Transverse colon (tissue), 4 donors: ENCODE measurements at regions not wholly inside any gene's neighbourhood (a gene's known extent, or its start where the extent isn't known, plus 50 kb on each side); places are given as distances from the start of the nearest gene placed in this dataset.

Experiments
- DNase-seq: peaks from one replicate; pipeline ENCODE4 v3.0.0-alpha.2; 2019
- H3K27ac ChIP-seq, 4 donors: fragments of 200-600 bp; sonication (generic); 2 replicates each; pipeline ENCODE4 v1.5.1; 2016 to 2018; ENCODE audit warnings: inconsistent platforms in 4 of 4
- H3K27me3 ChIP-seq: fragments of 200-600 bp; sonication (generic); 2 replicates; pipeline ENCODE4 v1.5.1; 2017; ENCODE audit warnings: inconsistent platforms
- H3K36me3 ChIP-seq, 4 donors: fragments of 200-600 bp; sonication (generic); 2 replicates each; pipeline ENCODE4 v1.5.1; 2017 to 2019; ENCODE audit warnings: inconsistent platforms in 4 of 4
- H3K4me1 ChIP-seq, 4 donors: fragments of 200-600 bp; sonication (generic); 2 replicates each; pipeline ENCODE4 v1.5.1; 2017 to 2020; ENCODE audit warnings: inconsistent platforms in 4 of 4
- H3K4me3 ChIP-seq, 4 donors: fragments of 200-600 bp; sonication (generic); 1 replicate in 1 of 4; 2 replicates in 3 of 4; pipeline versions ENCODE4 v1.5.1 to v1.6.1; 2017 to 2019; ENCODE audit warnings: inconsistent platforms in 4 of 4
- H3K9me3 ChIP-seq, 2 donors: fragments of 200-600 bp; sonication (generic); 2 replicates each; pipeline ENCODE4 v1.5.1; 2017 to 2019; ENCODE audit warnings: inconsistent platforms in 2 of 2
- EP300 ChIP-seq: sonication (generic); formaldehyde crosslinking; IDR thresholded peaks from one replicate; pipeline ENCODE4 v1.6.1; 2017; ENCODE audit warnings: antibody characterized with exemption, low read depth
- POLR2A ChIP-seq: fragments of 450-650 bp; IDR thresholded peaks from one replicate; pipeline ENCODE4 v1.6.1; 2016; ENCODE audit warnings: antibody characterized with exemption, mild to moderate bottlenecking, moderate library complexity
- POLR2AphosphoS5 ChIP-seq, 3 donors: sonication (generic); formaldehyde crosslinking; IDR thresholded peaks; one replicate each; pipeline ENCODE4 v1.6.1; 2016; ENCODE audit warnings: antibody characterized with exemption in 3 of 3
- WGBS, 2 donors: methylation state at CpG; one replicate each; pipeline ENCODE4 v1.1.5; 2018; ENCODE audit warnings: low coverage in 1 of 2; 5-methylcytosine and 5-hydroxymethylcytosine counted together
- in situ Hi-C, 4 donors: fragments of 200-750 bp; cut with MboI; loops; one replicate each; pipeline versions ENCODE4 v1.15.0 to v1.15.1; 2017; ENCODE audit warnings: low sequenced_read_pairs in 3 of 4, low pct_ligation_motif_present in 1 of 4, low pct_unique_long_range_greater_than_20kb in 1 of 4
- intact Hi-C: fragments of 100-400 bp; cut with DNase I; formaldehyde crosslinking; loops from one replicate; pipeline ENCODE4 v1.15.1; 2023; ENCODE audit warnings: low total_unique reads
- TF ChIP-seq, protein P1 (sequence below), 5 experiments: fragments of 200-600 bp in 3 of 5; fragments of 450-650 bp in 2 of 5; sonication (generic) in 3 of 5; IDR thresholded peaks; 1 replicate in 2 of 5; 2 replicates in 3 of 5; pipeline ENCODE4 v1.5.1; 2016 to 2017; ENCODE audit warnings: antibody characterized with exemption in 5 of 5, inconsistent platforms in 3 of 5, mild to moderate bottlenecking in 2 of 5, moderate library complexity in 1 of 5

DNA sequence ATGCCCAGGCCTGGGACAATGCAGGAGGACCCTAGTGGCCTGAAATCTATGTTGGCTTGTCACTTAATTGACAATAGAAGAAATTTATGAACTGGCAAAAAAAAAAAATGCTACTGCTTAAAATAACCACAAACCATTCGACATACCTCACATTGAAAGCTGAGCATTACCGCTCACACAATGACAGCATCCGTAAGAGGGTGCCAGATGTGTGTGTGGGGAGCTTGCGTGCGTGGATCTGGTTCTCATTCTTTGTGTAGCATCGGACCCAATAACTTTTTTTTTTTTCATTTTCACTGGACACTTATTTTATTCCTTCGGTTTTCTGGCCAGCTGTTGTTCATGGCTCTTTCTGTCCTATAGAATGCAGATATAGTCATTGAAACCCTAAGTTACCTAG, 216.7 kb downstream of the VRK1 start:
- Histone ChIP-seq H3K4me1 (no peaks in the 10 kb centered on the region), H3K9me3 (no peaks in the 10 kb centered on the region), H3K27ac (no peak overlapping the region), H3K27me3 (no peaks in the 10 kb centered on the region), H3K4me3 (no peak overlapping the region), H3K36me3 (no peaks in the 10 kb centered on the region)
- TF ChIP-seq EP300 (no peak), POLR2A (no peak), POLR2AphosphoS5 (IDR thresholded peaks at IDR 0.05) (no peak)
- TF ChIP-seq, protein P1, sequence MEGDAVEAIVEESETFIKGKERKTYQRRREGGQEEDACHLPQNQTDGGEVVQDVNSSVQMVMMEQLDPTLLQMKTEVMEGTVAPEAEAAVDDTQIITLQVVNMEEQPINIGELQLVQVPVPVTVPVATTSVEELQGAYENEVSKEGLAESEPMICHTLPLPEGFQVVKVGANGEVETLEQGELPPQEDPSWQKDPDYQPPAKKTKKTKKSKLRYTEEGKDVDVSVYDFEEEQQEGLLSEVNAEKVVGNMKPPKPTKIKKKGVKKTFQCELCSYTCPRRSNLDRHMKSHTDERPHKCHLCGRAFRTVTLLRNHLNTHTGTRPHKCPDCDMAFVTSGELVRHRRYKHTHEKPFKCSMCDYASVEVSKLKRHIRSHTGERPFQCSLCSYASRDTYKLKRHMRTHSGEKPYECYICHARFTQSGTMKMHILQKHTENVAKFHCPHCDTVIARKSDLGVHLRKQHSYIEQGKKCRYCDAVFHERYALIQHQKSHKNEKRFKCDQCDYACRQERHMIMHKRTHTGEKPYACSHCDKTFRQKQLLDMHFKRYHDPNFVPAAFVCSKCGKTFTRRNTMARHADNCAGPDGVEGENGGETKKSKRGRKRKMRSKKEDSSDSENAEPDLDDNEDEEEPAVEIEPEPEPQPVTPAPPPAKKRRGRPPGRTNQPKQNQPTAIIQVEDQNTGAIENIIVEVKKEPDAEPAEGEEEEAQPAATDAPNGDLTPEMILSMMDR (IDR thresholded peaks at IDR 0.05) = no peak
- intact Hi-C loops (no loop called here), in situ Hi-C loops (no loop called here)
- DNase-seq = no peak
- 75 to 80% methylated on average over 5 to 7 of the region's 7 CpGs for WGBS, 2 donors

GRCh38 chr14:97021001-97021400, 223.8 kb downstream of the VRK1 start:
- no peak overlapping the region for H3K27ac ChIP-seq
- no peaks in the 10 kb centered on the region for H3K36me3 ChIP-seq
- no peak for DNase-seq
- H3K4me1 ChIP-seq = no peaks in the 10 kb centered on the region
- intact Hi-C loops = no loop called here
- 62% methylated on average over 4 of the region's 4 CpGs; no CpG with 5 or more reads in 1 of the 2 donors for WGBS, 2 donors
- peaks cover 9% of the 10 kb centered on the region for H3K27me3 ChIP-seq
- in situ Hi-C loops = no loop called here
- H3K4me3 ChIP-seq = no peak overlapping the region
- TF ChIP-seq POLR2A (no peak), EP300 (no peak), POLR2AphosphoS5 (IDR thresholded peaks at IDR 0.05) (no peak)
- TF ChIP-seq, protein P1 (IDR thresholded peaks at IDR 0.05) = no peak
- H3K9me3 ChIP-seq = no peaks in the 10 kb centered on the region

DNA sequence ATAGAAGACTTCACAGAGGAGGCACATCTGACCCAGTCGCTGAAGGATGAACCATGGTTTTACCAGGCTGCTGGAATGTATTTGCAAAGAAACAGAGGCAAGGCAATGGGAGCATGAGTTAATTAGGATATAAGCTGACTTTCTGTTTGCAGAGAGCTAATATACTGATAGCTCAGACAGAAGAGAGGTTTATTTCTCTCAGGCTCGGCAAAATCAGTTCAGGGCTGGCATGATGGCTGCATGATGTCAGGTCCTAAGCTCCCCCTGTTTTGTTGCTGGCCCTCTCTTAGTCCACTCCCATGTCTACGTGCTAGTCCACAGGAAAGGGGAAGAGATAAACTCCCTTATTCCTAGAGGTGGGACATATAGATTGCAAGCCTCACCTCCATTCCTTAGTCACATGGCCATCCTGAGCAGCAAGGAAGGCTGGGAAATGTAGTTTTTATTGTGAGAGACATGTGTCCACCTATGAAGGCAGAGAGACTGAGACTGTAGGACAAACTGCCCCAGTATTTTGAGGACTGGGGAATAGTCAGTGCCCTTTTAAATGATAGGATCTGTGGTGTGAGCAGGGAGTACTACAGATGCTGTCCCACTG, 224.5 kb downstream of the VRK1 start:
- WGBS, 2 donors = 46 to 100% methylated on average over 1 to 3 of the region's 3 CpGs
- TF ChIP-seq EP300 (no peak), POLR2A (no peak), POLR2AphosphoS5 (IDR thresholded peaks at IDR 0.05) (no peak)
- TF ChIP-seq, protein P1 (IDR thresholded peaks at IDR 0.05) = no peak
- Histone ChIP-seq H3K36me3 (no peaks in the 10 kb centered on the region), H3K4me1 (no peaks in the 10 kb centered on the region), H3K4me3 (no peak overlapping the region), H3K9me3 (no peaks in the 10 kb centered on the region), H3K27ac (no peak overlapping the region), H3K27me3 (peaks cover 13% of the 10 kb centered on the region)
- intact Hi-C loops = no loop called here
- DNase-seq = no peak
- in situ Hi-C loops = no loop called here

- DNase-seq = no peak
These were observed 225.6 kb downstream of the VRK1 start for GRCh38 chr14:97022741-97023140.

More at GRCh38 chr14:97022741-97023140, 225.6 kb downstream of the VRK1 start:
- H3K27ac ChIP-seq = no peak overlapping the region
- no peak overlapping the region for H3K4me3 ChIP-seq
- in situ Hi-C loops (no loop called here), intact Hi-C loops (no loop called here)
- H3K36me3 ChIP-seq = no peaks in the 10 kb centered on the region
- 67 to 72% methylated on average over 2 to 3 of the region's 3 CpGs for WGBS, 2 donors
- TF ChIP-seq EP300 = no peak
- TF ChIP-seq POLR2AphosphoS5 (IDR thresholded peaks at IDR 0.05) = no peak
- no peak for TF ChIP-seq POLR2A
- TF ChIP-seq, protein P1 (IDR thresholded peaks at IDR 0.05) = no peak
- no peaks in the 10 kb centered on the region for H3K4me1 ChIP-seq
- peaks cover 13% of the 10 kb centered on the region for H3K27me3 ChIP-seq
- no peaks in the 10 kb centered on the region for H3K9me3 ChIP-seq
